Mucosa of stomach (tissue), 1 donor: ENCODE measurements at regions not wholly inside any gene's neighbourhood (a gene's known extent, or its start where the extent isn't known, plus 50 kb on each side); places are given as distances from the start of the nearest gene placed in this dataset.

ENCODE experiments used
- H3K27me3 ChIP-seq: one replicate; pipeline ENCODE4 v1.7.0; 2013; ENCODE audit warnings: mild to moderate bottlenecking, low read length; ENCODE audit not compliant: control insufficient read depth, insufficient read depth
- H3K36me3 ChIP-seq: one replicate; pipeline ENCODE4 v1.7.0; 2013; ENCODE audit warnings: low read length; ENCODE audit not compliant: control insufficient read depth, insufficient read depth
- H3K4me1 ChIP-seq: one replicate; pipeline ENCODE4 v1.7.0; 2013; ENCODE audit warnings: mild to moderate bottlenecking, low read length; ENCODE audit not compliant: control insufficient read depth, insufficient read depth
- H3K4me3 ChIP-seq: one replicate; pipeline ENCODE4 v1.7.0; 2013; ENCODE audit warnings: low read length
- H3K9ac ChIP-seq: one replicate; pipeline ENCODE4 v1.7.0; 2013; ENCODE audit warnings: mild to moderate bottlenecking, low read length, moderate library complexity
- H3K9me3 ChIP-seq: one replicate; pipeline ENCODE4 v1.7.0; 2013; ENCODE audit warnings: mild to moderate bottlenecking, low read length, moderate library complexity; ENCODE audit not compliant: control insufficient read depth
- donor health status: Pancreatic carcinoma.

GRCh38 chr16:56140645-56141044 lies 50.6 kb upstream of the GNAO1 start:
- no peak overlapping the region for H3K9ac ChIP-seq
- H3K4me3 ChIP-seq, result no peak overlapping the region
- H3K36me3 ChIP-seq, result no peaks in the 10 kb centered on the region
- H3K27me3 ChIP-seq, result no peaks in the 10 kb centered on the region
- H3K9me3 ChIP-seq, result no peaks in the 10 kb centered on the region
- no peaks in the 10 kb centered on the region for H3K4me1 ChIP-seq

GRCh38 chr16:56137269-56137668 lies 54.0 kb upstream of the GNAO1 start:
- Histone ChIP-seq H3K4me3 (no peak overlapping the region), H3K27me3 (no peaks in the 10 kb centered on the region)

GRCh38 chr16:56136256-56136655 lies 55.0 kb upstream of the GNAO1 start:
- H3K36me3 ChIP-seq, result no peaks in the 10 kb centered on the region
- H3K9me3 ChIP-seq, result no peaks in the 10 kb centered on the region
- no peak overlapping the region for H3K4me3 ChIP-seq
- no peak overlapping the region for H3K9ac ChIP-seq
- no peaks in the 10 kb centered on the region for H3K4me1 ChIP-seq
- no peaks in the 10 kb centered on the region for H3K27me3 ChIP-seq

More at GRCh38 chr16:56137269-56137668, 54.0 kb upstream of the GNAO1 start:
- no peaks in the 10 kb centered on the region for H3K4me1 ChIP-seq
- no peaks in the 10 kb centered on the region for H3K9me3 ChIP-seq
- H3K9ac ChIP-seq, result no peak overlapping the region
- no peaks in the 10 kb centered on the region for H3K36me3 ChIP-seq

- H3K36me3 ChIP-seq, result no peaks in the 10 kb centered on the region
- H3K4me3 ChIP-seq, result no peak overlapping the region
- H3K9me3 ChIP-seq, result no peaks in the 10 kb centered on the region
- no peaks in the 10 kb centered on the region for H3K4me1 ChIP-seq
- no peaks in the 10 kb centered on the region for H3K27me3 ChIP-seq
- H3K9ac ChIP-seq, result no peak overlapping the region
These were observed 56.5 kb upstream of the GNAO1 start for GRCh38 chr16:56134790-56135189.

GRCh38 chr16:56125922-56126321 lies 65.4 kb upstream of the GNAO1 start:
- Histone ChIP-seq H3K4me1 (no peaks in the 10 kb centered on the region), H3K9me3 (no peaks in the 10 kb centered on the region), H3K27me3 (no peaks in the 10 kb centered on the region), H3K9ac (no peak overlapping the region), H3K36me3 (no peaks in the 10 kb centered on the region), H3K4me3 (no peak overlapping the region)

GRCh38 chr16:56122251-56122650 lies 69.0 kb upstream of the GNAO1 start:
- Histone ChIP-seq H3K27me3 (no peaks in the 10 kb centered on the region), H3K4me3 (no peak overlapping the region), H3K9ac (no peak overlapping the region), H3K36me3 (no peaks in the 10 kb centered on the region), H3K9me3 (no peaks in the 10 kb centered on the region), H3K4me1 (no peaks in the 10 kb centered on the region)

GRCh38 chr16:56121156-56121500 lies 70.2 kb upstream of the GNAO1 start:
- H3K4me1 ChIP-seq, result no peaks in the 10 kb centered on the region
- H3K9ac ChIP-seq, result no peak overlapping the region
- no peaks in the 10 kb centered on the region for H3K36me3 ChIP-seq
- H3K9me3 ChIP-seq, result no peaks in the 10 kb centered on the region
- H3K27me3 ChIP-seq, result no peaks in the 10 kb centered on the region
- no peak overlapping the region for H3K4me3 ChIP-seq

- no peaks in the 10 kb centered on the region for H3K4me1 ChIP-seq
- no peaks in the 10 kb centered on the region for H3K36me3 ChIP-seq
- no peak overlapping the region for H3K9ac ChIP-seq
- H3K4me3 ChIP-seq, result no peak overlapping the region
- no peaks in the 10 kb centered on the region for H3K27me3 ChIP-seq
- no peaks in the 10 kb centered on the region for H3K9me3 ChIP-seq
These were observed 70.7 kb upstream of the GNAO1 start for GRCh38 chr16:56120447-56121155.

- Histone ChIP-seq H3K9me3 (no peaks in the 10 kb centered on the region), H3K4me1 (no peaks in the 10 kb centered on the region), H3K27me3 (no peaks in the 10 kb centered on the region), H3K9ac (no peak overlapping the region), H3K36me3 (no peaks in the 10 kb centered on the region), H3K4me3 (no peak overlapping the region)
These were observed 72.2 kb upstream of the GNAO1 start for GRCh38 chr16:56119133-56119532.

- H3K4me1 ChIP-seq, result no peaks in the 10 kb centered on the region
- H3K4me3 ChIP-seq, result no peak overlapping the region
- H3K27me3 ChIP-seq, result no peaks in the 10 kb centered on the region
- no peaks in the 10 kb centered on the region for H3K36me3 ChIP-seq
- H3K9ac ChIP-seq, result no peak overlapping the region
- H3K9me3 ChIP-seq, result no peaks in the 10 kb centered on the region
These were observed 74.7 kb upstream of the GNAO1 start for GRCh38 chr16:56116577-56116964.

- Histone ChIP-seq H3K27me3 (no peaks in the 10 kb centered on the region), H3K4me3 (no peak overlapping the region), H3K36me3 (no peaks in the 10 kb centered on the region), H3K9ac (no peak overlapping the region), H3K4me1 (no peaks in the 10 kb centered on the region), H3K9me3 (no peaks in the 10 kb centered on the region)
These were observed 75.3 kb upstream of the GNAO1 start for GRCh38 chr16:56115817-56116576.

GRCh38 chr16:56113223-56113622 lies 78.1 kb upstream of the GNAO1 start:
- Histone ChIP-seq H3K27me3 (no peaks in the 10 kb centered on the region), H3K4me1 (no peaks in the 10 kb centered on the region), H3K4me3 (no peak overlapping the region), H3K36me3 (no peaks in the 10 kb centered on the region), H3K9ac (no peak overlapping the region), H3K9me3 (no peaks in the 10 kb centered on the region)
